Stimulated activated CD8-positive, alpha-beta memory T cell treated with anti-CD3 and anti-CD28 coated beads, Interleukin-4, amount 100 ng/mL, for 24 hours (primary cell): ENCODE measurements at regions not wholly inside any gene's neighbourhood (a gene's known extent, or its start where the extent isn't known, plus 50 kb on each side); places are given as distances from the start of the nearest gene placed in this dataset.

ENCODE experiments used
- DNase-seq: peaks from one replicate; pipeline ENCODE4 v3.0.0-alpha.2; 2020; ENCODE audit warnings: low read depth

DNA sequence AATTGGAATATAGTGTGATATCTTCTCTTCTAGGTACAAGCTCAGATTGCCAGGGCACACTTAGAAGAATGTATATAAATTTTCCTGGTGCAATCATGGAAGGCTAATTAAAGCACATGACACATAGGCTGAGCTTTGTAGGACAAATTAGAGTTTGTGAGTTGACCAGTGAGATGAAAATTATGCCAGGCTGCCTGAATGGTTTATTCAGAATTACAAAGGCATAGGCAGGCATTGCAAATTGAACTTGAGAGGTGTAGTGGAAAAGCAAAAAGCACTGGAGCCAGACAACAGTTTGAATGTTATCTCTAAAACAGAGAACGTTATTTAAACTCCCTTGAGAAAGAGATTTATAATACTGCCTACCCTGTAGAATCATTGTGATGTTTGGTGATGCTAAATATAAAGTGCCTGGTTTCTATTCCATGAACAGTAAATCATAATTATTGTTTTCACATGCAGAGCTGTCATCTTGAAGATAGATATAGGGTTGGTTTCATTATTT is 712.1 kb downstream of the TBC1D32 start:
- DNase-seq, result no peak

DNA sequence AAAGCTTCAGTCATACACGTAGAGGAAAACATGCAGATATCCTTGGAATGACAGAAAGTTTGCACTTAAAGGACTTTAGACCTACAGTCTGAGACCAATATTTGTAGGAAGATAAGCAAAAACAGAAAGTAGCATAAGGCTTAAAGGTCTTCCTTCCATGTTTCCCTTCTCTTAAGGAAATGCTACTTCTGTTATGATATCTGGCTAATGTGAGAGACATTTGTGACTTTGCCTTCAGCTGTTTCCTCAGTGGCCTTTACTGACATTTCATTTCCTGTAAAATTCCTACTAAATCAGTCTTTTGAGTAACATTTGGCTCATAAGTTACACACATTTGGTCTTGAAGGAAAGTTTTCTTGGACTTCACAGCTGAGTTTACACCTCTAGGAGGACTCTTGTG is 713.4 kb downstream of the TBC1D32 start:
- DNase-seq, result no peak

GRCh38 chr6:120615238-120615637 is 719.0 kb downstream of the TBC1D32 start:
- no peak for DNase-seq

DNA sequence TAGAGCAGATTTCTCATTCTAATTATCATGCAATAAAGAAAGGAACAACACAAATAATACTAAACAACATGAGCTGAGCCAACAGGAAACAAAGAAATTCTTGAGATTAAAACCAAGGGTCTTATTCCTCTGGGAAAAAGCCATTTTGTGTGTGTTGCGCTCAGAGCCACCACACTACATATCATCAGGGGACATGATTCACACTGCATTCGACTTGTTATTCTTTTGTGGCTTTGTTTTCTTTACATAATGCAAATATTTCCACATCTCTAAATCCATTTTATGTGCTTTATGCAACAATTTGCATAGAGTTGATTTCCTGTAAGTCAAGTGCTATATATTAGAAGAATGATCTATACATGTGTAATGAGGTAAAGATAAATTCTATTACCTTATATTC is 719.6 kb downstream of the TBC1D32 start:
- DNase-seq, result no peak

GRCh38 chr6:120608826-120609225 is 725.5 kb downstream of the TBC1D32 start:
- DNase-seq, result no peak

DNA sequence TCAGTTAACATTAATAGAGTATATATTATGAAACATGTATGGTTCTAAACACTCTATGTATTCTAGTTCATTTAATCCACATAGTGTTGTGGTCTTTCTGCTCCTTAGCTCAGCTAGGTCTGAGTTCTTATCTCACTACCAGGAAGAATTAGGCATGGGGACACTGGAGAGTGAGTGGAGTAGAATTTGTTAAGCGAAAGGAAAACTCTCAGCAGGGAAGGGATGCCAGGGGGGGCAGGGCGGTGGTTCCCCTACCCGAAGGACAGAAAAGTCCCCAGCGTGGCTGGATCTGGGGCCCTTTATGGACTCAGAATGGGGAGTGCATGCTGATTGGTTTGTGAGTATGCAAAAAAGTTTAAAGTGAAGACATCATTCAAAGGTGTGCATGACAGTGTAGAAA is 727.5 kb downstream of the TBC1D32 start:
- DNase-seq, result no peak

GRCh38 chr6:120604510-120604909 is 729.8 kb downstream of the TBC1D32 start:
- no peak for DNase-seq

DNA sequence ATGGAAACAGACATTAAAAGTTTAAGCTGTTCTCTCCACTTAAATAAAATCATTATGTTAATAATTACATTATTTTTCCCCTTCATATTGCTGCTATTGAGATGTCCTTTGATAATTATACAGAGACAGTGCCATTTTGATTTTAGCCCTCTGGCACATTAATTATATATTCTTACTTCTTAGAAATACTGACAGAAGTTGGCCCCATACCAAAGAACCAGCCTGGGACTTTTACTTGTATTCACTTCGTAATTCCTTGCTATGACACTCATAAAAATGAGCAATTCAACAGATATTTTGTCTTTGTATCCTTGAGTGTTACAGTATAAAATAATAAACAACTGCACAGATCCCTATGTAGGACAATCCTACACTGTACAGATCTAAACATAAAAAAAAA is 743.7 kb downstream of the TBC1D32 start:
- no peak for DNase-seq

DNA sequence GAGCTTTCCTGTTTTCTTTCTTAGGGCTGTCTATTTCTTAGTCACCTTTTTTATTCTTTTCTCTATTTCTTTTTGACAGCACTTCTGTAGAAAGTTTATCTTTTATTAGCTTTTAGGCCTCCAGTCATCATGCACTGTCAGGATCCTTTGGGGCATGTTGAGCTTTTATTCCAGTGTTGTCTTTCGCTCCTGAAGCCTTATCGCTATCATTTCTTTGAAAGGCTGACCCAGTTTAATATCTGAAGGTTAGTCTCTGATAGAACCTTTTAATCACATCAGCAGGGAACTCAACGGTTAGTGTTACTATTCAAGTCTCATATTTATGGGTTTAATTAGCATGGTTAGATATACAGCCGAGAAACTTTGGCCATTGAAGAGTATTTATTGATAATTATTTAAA is 745.9 kb downstream of the TBC1D32 start:
- no peak for DNase-seq

- no peak for DNase-seq
These were observed 746.9 kb downstream of the TBC1D32 start for GRCh38 chr6:120587381-120587780.

- no peak for DNase-seq
These were observed 750.0 kb downstream of the TBC1D32 start for GRCh38 chr6:120584111-120584760.

GRCh38 chr6:120576061-120576460 is 758.2 kb downstream of the TBC1D32 start:
- no peak for DNase-seq

DNA sequence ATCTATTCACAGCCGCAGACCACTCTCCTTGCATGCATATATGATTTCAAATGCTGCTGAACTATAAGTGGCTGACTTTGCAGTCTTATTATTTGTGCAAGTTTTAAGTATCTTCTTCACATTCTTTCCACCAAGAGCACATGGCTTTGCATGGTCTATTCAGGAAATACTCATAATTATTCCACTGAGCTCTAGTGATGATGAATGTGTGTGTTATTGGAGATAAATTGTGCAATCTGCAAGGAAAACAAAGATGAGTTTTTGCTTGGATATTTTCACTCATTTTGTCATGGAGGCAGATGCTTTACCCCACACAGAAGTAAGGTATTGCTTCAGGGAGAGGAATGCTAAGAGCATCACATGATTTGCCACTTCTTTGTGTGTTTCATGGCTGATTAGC is 764.6 kb downstream of the TBC1D32 start:
- DNase-seq, result no peak

DNA sequence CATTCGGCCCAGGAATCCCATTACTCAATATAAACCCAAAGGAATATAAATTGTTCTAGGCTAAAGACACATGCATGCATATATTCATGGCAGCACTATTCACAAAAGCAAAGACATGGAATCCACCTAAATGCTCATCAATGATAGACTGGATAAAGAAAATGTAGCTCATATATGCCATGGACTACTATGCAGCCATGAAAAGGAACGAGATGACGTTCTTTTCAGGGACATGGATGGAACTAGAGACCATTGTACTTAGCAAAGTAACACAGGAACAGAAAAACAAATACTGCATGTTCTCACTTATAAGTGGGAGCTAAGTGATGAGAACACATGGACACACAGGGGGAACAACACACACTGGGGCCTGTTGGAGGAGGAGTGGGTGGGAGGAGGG is 769.5 kb downstream of the TBC1D32 start:
- DNase-seq, result no peak

GRCh38 chr6:120558294-120558693 is 776.0 kb downstream of the TBC1D32 start:
- DNase-seq, result no peak

GRCh38 chr6:120557554-120557953 is 776.7 kb downstream of the TBC1D32 start:
- no peak for DNase-seq

DNA sequence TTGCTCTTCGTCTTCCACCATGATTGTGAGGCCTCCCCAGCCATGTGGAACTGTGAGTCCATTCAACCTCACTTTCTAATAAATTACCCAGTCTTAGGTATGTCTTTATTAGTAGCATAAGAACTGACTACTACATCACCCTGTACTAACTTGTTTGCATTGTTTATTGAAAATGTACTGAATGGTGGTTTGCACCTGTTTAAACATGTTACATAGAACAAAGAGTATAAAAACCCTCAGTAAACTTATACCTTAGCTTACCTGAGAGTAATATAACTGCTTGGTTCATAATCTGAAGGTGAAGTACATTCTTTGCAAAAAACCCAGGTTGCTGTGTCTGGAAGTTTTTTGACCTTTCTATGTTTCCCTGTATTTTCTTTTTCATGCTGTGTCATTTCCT is 777.8 kb downstream of the TBC1D32 start:
- DNase-seq, result no peak

GRCh38 chr6:120553353-120553752 is 780.9 kb downstream of the TBC1D32 start:
- no peak for DNase-seq

- no peak for DNase-seq
These were observed 788.9 kb downstream of the TBC1D32 start for GRCh38 chr6:120545353-120545752.

GRCh38 chr6:120534954-120535353 is 799.3 kb downstream of the TBC1D32 start:
- no peak for DNase-seq

DNA sequence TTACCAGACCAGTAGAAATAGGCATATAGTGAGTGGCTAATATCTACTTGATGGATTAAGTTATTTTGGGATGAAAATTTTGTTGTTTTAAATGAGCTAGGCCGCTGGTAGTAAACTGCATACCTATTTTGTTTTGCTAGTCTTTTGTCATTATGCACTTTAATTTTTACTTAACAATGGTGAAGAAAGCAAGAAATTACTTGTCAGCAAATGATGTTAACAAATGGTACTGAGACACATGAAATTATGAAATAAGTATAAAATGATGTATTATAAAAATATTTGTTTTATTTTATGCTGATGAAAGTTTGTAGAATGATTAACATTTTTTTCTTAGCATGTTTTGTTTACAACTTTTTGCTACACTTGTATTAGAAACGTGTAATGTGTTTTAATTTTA is 807.7 kb downstream of the TBC1D32 start:
- DNase-seq, result no peak

GRCh38 chr6:120514544-120514943 is 819.7 kb downstream of the TBC1D32 start:
- no peak for DNase-seq

GRCh38 chr6:120511712-120512111 is 822.6 kb downstream of the TBC1D32 start:
- no peak for DNase-seq

DNA sequence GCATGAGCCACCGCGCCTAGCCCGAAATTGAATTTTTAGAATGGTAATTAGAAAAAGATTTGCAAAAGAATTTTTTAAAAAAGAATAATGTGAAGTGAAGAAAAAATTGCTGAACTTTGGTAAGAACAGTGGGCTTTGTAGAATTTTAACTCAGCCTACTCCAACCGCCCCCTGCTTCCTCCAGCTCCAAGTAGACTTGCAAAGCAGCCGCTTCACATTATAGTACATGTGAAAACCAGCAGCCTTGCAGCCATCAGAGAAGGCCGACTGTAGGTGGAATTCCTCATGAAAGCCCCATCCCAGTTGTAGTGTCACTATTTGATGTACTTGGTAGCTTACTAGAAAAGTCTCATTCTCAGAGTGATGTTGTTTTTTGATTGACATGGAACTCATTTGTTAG is 835.6 kb downstream of the TBC1D32 start:
- DNase-seq, result no peak
